ENCODE measurements at regions not wholly inside any gene's neighbourhood (a gene's known extent, or its start where the extent isn't known, plus 50 kb on each side); places are given as distances from the start of the nearest gene placed in this dataset.

DNA sequence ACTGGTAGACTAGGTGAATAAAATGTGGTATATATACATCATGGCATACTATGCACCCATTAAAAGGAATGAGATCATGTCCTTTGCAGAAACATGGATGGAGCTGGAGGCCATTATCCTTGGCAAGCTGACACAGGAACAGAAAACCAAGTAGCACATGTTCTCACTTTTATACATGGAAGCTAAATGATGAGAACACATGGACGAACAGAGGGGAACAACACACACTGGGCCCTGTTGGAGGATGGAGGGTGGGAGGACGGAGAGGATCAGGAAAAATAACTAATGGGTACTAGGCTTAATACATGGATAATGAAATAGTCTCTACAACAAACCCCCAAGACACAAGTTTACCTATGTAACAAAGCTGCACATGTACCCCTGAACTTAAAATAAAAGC is 780.0 kb downstream of the DACH1 start:
- DNase-seq (ENCODE audit: low spot score) = no peak

DNA sequence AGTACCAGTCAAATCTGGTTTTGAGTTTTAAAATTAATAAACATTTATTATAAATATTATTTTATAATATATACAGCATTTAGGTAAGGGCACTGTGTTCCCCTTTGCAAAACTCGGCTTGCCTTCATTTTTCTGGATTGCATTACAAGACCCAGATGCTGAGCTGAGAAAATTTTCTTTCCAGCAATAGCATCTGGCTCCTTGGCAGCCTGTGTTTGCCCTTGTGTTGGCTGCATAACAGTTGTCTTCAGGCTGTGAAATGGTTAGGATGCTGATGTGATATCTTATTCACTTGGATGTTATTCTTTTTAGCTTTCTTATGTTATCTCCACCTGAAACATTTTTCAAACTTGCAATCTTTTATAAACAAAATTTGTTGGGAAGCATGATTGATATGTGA is 784.4 kb downstream of the DACH1 start:
- no peak for DNase-seq (ENCODE audit: low spot score)

DNA sequence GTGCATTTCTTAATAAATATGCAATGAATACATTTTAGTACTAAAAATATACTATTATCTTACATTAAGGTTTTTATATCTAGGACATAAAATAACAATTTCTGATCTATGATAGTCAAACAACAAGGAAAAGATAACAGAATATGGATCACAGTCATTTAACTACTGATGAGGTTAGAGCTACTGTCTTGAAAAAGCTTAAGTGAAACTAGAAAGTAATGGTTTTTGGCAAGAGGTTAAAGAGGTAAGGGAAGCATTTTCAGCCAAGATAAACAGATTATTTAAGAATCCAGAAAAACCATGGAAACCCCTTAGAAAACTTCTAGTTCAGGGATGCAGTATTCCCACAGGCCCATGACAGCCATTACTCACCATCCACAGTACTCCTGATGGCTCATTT is 787.4 kb downstream of the DACH1 start:
- DNase-seq (ENCODE audit: low spot score) = no peak

DNA sequence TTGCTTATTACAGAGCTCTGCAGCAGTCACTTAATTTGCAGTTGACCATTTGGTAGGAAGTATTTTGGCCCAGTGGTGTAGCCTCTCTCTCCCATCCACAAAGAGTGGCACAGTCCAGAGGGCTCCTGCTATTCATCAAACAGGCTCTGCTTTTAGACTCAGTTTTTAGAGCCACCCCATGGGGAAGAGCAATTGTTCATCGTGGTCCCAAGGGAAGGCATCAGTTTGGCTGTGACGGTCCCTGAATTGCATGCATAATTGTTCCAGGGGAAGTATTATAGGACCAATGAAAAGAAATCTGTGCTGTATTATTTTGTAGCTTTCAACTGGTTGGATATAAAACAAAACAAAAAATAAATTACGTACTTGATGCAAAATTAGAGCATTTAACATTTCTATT is 799.0 kb downstream of the DACH1 start:
- no peak for DNase-seq (ENCODE audit: low spot score)

DNA sequence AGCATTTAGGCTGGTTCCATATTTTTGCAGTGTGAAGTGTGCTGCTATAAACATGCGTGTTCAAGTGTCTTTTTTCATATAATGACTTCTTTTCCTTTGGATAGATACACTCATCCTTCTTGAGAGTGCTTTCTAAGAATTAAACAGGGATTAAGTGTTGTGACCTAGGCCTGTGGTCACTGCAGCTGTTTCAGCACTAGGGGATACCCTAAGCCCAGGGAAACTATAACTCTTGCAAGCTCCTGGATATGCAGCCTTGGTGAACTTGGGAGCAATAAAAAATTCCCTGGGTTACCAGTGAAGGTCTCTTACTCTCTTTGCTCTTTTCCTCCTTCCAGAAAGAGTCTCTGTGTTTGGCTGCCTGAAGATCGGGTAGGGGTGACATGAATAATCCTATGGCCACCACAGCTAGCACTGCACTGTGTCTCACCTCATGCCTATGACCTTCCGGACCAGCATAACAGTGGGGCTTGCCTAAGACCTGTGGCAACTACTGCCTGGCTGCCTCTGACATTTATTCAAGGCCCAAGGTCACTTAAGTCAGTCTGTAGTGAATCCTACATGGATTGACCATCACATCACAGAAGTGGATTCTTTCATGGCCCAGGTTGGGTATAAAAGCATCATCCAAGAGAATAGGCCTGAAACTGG is 799.7 kb downstream of the DACH1 start:
- DNase-seq (ENCODE audit: low spot score) = no peak

DNA sequence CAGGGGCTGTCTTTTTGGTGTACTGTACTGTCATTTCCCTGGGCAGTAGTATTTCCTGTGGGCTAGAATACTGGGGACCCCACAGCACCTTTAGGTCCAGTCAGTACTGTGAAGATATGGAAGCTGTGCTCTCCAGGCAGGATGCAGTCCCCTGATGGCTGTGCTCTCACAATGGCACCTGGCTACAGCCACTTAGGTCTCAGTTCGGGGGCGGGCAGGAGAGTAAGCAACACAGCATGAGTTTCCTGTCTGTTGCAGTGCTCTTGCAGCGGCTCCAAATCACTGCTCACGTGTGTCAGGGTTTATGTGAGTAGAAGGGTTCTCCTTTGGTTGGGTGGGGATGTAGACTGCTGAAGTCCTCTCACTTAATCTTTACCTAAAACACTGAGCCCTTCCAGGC is 810.4 kb downstream of the DACH1 start:
- DNase-seq (ENCODE audit: low spot score) = no peak

DNA sequence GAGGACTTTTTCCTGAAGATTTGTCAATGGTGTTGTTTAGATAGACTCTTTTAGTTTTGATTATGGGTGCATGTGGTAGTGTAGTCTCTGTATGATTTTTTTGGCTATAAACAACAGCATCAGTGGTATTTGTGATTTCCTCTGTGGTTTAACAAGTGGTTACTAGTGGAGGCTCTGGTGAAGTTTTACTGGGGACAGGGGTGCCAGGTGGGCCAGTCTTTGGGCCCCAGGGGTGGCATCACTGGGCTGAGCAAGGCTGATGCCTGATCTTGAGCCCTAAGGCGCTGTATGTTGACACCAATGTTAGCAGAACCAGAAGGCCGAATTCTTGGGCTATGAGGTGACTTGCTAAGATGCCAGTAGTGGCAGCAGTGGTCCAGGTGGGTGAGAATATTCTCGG is 811.4 kb downstream of the DACH1 start:
- no peak for DNase-seq (ENCODE audit: low spot score)

DNA sequence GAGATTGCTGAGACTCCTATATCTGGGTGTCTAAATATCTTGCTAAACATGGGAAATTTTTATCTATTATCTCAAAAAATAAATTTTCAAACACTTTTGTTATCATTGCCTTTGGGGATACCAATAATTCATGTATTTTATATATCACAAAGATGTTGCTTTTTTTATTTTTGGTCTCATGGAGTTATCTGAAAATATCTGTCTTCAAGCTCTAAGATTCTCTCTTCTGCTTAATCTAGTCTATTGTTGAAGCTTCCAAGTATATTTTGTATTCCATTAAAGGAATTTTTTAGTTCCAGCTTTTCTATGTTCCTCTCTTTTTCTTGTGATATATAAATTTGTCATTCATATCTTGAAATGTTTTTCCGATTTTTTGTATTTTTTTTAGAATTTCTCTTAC is 812.0 kb downstream of the DACH1 start:
- DNase-seq (ENCODE audit: low spot score) = no peak

DNA sequence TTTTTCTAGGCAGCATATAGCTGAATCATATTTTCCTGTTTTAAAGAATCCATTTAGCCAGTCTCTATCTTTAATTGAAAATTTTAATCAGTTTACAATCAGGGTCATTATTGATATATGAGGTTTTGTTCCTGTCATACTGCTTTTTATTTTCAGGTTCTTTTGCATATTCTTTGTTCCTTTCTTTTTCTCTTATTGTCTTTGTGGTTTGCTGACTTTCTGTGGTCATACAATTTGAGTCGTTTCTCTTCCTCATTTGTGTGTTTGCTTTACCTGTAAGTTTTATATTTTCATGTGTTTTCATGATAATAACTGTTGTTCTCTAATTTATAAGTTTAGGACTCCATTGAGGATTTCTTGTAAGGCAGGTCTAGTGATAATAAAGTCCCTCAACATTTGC is 812.6 kb downstream of the DACH1 start:
- DNase-seq (ENCODE audit: low spot score) = no peak

DNA sequence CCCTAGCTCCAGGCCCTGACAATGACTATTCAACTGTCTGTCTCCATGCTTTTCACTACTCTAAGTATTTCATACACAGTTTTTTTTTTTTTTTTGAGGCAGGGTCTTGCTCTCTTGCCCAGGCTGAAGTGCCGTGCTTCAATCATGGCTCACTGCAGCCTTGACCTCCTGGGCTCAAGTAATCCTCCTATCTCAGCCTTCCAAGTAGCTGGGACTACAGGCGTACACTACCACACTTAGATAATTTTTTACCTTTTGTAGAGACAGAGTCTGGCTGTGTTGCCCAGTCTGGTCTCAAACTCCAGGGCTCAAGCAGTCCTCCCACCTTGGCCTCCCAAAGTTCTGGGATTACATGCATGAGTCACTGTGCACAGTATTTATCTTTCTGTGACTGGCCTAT is 815.4 kb downstream of the DACH1 start:
- DNase-seq (ENCODE audit: low spot score) = no peak

DNA sequence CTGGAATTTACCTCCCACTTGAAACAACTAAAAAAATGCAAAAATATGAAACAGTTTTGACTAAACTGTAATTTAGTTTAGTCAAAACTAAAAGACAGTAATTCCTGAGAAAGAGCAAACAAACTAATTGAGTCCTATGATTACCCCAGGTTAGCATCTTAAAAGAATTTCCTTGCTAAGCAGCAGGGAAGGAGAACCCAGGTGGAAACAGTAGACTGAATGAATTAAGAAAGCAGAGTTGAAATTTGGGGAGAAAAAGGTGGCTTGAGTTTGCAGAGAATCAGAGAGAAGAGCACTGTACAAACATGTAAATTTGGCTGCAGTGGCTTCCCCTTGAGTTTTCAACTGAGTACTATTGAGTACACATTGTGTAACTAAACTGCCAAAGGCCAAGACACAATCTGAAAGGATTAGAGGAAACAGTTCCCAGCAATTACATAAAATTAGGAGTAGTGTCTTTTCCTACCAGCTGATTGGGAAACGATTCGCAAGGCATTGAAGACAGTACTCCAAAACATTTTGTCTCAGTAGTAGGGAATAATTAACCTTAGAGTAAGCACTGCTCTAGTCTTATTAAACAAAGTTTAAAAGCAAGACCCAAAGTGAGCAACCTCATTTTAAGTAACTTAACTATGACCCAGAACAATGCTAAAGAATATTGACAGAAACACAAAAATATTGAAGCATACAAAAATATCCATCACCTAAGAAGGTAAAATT is 820.5 kb downstream of the DACH1 start:
- DNase-seq (ENCODE audit: low spot score) = no peak

DNA sequence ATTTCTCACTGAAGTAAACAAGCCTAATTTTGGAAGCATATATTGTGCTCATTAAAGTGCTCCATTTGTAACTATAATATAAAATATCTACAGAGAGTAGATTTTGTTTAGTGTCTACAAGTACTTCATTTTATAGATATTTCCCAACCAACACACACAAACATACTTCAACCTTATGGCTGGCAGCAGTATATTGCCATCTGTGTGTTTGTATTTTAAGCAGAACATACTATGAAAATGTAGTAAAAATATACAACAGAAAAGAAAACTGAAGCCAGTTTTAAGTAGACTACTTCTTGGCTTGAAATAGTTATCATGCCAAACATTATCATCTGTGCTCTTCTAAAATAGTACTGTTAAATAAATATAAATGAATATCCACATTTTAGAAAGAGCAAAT is 821.9 kb downstream of the DACH1 start:
- DNase-seq (ENCODE audit: low spot score) = no peak

DNA sequence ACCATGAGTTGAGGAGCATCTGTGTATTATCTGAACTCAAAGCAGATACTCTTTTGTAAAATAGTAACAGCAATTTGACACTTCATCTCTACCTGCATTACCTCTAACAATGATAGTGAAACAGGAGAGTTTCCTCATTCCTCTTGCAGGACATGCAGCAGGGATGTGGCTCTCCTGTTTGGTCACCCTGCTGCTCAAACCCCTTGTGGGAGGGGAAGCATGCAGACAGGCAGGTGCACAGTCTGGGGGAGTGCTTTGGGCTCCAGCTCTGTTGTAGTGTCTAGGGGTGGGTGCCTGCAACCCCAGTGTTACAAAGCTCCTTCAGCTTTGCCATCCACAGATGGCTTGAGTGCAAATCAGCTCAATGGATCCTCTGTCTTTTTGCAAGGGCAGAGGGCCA is 827.6 kb downstream of the DACH1 start:
- no peak for DNase-seq (ENCODE audit: low spot score)

DNA sequence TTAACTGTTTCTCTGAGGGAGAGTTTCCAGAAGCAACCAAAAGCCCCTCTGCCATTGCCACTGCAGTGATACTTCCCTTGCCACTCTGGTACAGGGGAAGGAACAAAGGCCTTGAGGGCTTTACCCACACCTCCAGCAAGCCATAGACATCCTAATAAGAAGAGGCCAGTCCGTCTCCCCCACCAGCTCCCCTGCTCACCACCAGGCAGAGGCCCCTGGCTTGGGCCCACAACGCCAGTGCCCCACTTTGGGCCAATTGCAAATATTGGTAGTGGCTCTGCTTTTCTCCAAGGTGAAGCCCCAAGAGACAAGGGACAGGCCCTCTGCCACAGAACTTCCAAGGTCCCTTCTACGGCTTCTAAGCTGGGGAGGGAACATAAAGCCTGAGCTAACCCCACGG is 833.0 kb downstream of the DACH1 start:
- DNase-seq (ENCODE audit: low spot score) = no peak

DNA sequence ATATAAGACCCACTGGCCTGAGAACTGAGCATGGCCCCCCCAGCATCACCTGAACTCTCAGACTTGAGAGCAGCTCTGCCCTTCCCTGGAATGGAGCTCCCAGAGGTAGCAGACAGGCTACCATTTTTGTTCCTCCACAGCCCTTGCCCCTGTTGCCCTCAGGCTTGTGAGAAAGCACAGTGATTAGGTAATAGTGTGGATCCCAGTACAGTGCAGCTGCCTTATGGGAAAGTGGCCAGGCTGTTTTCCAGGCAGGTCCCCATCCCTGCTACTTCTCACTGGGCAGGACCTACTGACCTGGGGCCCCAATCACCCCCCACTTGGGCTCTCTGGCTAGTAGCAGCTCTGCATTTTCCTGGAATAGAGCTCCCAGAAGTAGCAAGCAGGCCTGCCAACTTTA is 834.0 kb downstream of the DACH1 start:
- no peak for DNase-seq (ENCODE audit: low spot score)

DNA sequence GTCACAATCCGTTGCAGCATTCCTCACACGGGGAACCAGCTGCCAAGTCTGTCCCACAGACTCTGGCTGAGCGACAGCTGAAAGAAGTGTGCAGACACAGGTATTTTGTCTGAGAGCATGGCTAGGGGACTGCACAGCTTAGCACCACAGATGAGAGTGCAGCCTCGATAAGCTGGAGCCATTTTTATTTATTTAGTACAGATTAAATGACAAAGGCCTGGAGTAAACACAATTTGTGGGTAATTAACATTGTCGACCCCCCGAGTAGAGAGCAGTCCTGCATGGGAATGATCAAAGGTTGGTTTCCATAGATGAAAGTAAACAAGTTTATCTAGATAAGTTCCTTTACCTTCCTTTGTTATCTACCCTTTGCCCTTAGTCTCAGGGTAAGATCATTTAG is 836.2 kb downstream of the DACH1 start:
- no peak for DNase-seq (ENCODE audit: low spot score)

DNA sequence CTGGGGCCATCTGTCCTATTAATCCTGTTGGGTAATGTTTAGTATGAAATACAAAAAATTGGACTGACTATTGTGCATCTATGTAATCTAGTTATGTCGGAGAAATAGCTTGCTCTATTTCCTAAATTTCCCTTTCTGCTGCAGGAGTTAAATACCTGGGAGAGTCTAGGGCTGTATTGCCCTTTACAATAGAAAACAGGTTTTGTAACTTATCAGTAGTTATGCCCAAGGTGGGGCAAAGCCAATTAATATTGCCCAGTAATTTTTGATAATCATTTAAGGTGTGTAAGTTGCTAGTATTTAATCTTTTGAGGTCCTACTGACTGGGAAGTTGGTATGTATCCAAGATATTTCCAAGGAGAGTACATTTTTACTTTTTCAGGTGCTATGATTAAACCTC is 838.1 kb downstream of the DACH1 start:
- DNase-seq (ENCODE audit: low spot score) = no peak

DNA sequence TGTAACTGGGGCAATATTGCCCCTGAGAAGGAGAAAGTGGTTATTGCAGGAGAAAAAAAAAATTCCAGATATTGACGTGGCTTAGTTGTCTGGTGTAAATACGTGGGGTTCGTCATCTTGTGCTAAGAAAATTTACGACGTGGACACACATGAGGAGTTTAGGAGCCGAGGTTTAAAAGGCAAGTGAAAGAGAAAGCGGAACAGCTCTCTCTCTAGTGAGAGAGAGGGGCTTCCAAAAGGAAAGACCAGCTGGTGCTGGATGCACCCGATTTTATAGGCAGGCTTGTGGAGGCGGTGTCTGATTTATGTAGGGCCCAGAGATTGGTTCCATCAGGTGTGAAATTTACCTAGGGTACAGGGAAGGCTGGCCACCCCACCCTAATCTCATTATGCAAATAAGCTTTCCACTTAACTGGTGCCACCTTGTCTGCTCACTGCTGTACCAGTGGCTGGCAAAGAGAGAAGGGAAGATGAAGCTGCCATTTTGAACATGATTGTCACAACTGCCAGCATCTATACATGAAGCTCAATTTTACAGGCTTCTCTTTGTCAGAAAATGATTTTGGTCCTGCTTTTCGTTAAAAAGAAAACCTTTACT is 845.1 kb downstream of the DACH1 start:
- no peak for DNase-seq (ENCODE audit: low spot score)

DNA sequence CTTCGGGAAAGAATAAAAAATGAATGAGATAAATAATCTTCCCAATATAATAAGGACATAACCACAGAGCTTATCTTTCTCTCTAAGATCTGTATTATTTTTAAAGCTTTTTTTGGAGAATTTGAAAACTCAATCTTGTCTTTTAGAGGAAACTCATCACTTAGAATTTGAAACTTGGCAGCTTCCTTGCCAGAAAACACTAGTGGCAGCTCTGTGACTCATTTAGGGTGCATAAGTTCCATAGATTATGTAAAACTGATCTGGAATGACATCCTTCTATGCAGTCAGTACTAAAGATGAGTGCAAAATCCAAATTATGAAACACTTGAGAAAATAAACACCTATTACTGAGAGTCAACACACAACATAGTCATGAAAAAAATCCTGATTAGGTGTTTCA is 848.0 kb downstream of the DACH1 start:
- DNase-seq (ENCODE audit: low spot score) = no peak

DNA sequence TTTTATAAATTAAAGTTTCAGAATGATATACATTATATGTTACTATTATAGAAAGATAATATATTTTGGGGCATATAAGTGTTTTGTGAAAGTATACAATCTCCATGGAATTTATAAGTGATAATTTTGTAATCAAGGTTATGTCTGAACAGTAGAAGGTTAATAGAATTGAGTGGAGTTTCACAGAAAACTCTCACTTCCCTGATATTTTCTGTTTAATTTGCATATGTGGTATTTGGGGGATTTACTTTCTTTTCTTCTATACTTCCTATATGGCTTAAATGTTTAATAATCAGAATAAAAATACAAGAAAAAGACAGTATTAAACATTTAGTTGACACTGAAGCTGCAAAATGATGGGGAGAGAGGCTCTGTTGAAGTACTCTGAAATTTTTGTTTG is 848.5 kb downstream of the DACH1 start:
- no peak for DNase-seq (ENCODE audit: low spot score)

DNA sequence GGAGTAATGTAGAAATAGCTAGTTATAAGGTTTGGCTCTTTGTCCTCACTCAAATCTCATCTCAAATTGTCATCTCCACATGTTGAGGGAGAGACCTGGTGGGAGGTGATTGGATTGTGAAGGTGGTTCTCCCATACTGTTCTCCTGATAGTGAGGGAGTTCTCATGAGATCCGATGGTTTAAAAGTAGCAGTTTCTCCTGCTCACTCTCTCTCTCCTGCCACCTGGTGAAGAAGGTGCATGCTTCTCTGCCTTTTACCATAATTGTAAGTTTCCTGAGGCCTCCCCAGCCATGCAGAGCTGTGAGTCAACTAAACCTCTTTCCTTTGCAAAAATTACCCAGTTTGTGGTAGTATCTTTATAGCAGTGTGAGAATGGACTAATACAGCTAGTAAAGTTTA is 849.4 kb downstream of the DACH1 start:
- DNase-seq (ENCODE audit: low spot score) = no peak

DNA sequence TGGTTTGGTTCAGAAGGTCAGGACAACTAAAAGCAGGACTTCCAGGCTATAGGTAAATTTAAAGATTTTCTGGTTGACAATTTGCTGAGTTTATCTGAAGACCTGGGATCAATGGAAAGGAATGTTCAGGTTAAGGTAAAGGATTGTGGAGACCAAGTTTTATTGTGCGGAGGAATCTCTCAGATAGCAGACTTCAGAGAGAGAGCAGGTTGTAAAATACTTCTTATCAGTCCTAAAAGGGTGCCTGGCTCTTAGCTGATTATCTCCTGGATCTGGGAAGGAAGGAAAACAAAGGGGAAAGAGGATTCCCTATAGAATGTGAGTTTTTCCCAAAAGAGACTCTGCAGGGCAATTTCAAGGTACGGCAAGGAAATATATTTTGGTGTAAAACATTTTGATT is 851.5 kb downstream of the DACH1 start:
- no peak for DNase-seq (ENCODE audit: low spot score)

DNA sequence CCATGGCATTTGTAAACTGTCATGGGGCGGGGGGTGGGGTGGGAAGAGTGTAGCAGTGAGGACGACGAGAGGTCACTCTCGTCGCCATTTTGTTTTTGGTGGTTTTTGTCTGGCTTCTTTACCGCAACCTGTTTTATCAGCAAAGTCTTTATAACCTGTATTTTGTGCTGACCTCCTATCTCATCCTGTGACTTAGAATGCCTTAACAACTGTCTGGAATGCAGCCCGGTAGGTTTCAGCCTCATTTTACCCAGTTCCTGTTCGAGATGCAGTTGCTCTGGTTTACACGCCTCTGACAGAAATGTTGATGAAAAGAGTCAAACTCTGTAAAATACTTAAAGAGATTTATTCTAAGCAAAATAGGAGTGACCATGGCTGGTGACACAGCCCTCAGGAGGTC is 852.0 kb downstream of the DACH1 start:
- no peak for DNase-seq (ENCODE audit: low spot score)

DNA sequence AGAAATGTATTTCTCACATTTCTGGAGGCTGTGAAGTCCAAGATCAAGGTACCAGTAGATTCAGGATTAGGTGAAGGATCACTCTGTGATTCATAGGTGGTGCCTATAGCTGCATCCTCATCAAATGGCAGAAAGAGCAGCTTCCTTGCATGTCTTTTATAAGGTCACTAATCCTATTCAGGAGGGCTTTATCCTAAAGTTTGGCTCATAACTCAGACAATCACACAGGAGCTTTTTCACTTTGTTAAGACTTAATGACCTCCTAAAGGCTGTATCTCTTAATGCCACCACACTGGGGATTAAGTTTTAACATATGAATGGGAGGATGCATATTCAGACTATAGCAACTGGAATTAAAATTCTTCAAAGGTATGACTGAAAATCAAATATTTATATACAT is 861.1 kb downstream of the DACH1 start:
- DNase-seq (ENCODE audit: low spot score) = no peak
